HG03342 (cell line): ENCODE measurements at regions not wholly inside any gene's neighbourhood (a gene's known extent, or its start where the extent isn't known, plus 50 kb on each side); places are given as distances from the start of the nearest gene placed in this dataset.
"Not testable (repeated sequence)": the region's sequence is repeated elsewhere in the genome, so short reads cannot be mapped to it uniquely, and the experiment has no call there.

Experiments used
- ATAC-seq: cut with Tn5 transposase; IDR thresholded peaks from one replicate; pipeline ENCODE4 v1.9.1; 2021; ENCODE audit warnings: mild to moderate bottlenecking, moderate library complexity; ENCODE audit not compliant: unreplicated experiment

DNA sequence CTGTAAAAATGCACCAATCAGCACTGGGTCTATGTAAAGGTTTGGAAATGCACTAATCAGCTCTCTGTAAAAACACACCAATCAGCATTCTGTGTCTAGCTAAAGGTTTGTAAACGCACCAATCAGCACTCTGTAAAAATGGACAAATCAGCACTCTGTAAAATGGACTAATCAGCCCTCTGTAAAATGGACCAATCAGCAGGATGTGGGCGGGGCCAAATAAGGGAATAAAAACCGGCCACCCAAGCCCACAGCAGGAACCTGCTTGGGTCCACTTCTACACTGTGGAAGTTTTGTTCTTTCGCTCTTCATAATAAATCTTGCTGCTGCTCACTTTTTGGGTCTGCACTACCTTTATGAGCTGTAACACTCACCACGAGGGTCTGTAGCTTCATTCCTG is 101.0 kb downstream of the SMC2 start:
- not testable (repeated sequence) for ATAC-seq

DNA sequence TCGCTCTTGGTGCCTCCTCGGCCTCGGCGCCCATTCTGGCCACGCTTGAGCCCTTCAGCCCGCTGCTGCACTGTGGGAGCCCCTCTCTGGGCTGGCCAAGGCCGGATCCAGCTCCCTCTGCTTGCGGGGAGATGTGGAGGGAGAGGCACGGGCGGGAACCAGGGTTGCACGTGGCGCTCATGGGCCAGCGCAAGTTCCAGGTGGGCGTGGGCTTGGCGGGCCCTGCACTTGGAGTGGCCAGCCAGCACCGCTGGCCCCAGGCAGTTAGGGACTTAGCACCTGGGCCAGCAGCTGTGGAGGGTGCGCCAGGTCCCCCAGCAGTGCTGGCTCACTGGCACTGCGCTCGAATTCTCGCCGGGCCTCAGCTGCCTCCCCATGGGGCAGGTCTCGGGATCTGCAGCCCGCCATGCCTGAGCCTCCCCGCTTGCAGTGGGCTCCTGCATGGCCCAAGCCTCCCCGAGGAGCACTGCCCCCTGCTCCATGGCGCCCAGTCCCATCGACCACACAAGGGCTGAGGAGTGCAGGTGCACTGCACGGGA is 106.4 kb downstream of the SMC2 start:
- no peak for ATAC-seq

DNA sequence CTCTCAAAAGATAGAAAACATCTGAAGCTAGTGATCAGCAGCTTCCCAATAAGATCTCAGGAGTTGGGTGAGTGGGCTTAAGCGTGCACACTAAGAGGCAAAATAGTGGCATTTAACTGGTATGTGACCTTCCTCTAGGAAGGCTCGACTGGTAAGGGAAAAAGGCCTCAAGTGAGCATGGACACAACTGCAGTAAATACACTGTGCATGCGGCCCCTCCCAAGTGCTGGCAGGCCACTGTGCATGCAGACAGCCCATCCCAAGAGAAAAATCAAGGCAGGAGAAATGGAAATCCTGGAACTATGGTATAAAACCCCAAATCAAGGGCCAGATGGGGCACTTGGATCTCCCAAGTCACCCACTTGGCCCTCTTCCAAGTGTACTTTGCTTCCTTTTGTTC is 112.7 kb downstream of the SMC2 start:
- ATAC-seq = no peak

DNA sequence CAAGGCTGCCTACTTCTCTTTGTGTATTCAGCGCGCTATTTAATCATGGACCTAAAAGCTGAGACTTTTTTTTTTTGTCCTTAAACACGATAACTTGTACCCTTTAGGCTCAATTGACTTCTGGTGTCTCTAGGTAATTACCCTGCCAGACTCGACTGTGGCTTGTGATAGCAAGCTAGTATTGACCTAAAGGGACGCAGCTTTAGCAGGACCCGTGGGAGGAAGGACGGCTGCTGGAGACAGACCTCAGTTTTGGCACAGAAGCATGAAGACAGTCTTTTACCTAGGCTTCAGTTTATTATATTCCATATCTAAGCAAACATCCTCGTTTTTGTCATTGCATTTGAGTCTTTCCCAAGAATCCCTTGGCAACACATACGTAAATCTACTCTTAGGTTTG is 115.3 kb downstream of the SMC2 start:
- ATAC-seq = no peak

DNA sequence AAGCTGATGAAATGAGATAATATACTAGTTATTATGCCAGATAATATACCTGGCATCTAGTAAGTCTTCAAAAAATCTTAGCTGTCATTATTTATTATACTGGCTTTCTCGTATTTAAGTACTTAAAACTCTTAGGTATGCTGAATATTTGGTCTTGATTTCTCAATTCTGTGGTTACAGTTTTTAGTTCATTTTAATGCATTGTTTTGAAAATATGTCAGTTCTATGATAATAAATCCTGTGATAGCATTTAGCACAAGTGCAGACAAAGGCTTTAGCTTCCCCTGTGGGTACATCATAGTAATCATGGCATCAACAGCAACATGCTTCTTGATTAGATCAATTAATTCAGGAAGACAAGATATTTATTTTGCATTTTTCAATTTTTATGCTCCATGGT is 133.0 kb downstream of the SMC2 start:
- no peak for ATAC-seq

DNA sequence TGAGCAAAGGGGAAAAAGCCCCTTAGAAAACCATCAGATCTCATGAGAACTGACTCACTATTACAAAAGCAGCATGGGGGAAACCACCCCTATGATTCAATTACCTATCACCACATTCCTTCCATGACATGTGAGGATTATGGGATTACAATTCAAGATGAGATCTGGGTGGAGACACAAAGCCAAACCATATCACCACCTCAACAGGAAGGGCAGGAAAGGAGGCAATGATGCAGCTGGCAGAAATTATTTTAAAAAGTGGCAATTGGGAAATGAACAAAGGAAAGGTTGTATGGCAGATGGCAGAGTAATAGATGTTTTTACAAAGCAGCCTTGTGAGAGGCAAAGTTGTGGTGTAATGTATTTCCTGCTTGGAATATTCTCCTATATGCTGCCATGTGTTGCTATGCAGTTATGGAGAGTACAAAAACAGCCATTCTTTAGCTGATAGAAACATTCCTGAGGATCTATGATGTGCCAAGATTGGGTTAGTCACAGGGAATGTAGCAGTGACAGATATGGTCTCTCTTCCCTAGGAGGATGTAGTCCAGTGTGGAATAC is 138.8 kb downstream of the SMC2 start:
- ATAC-seq = no peak

DNA sequence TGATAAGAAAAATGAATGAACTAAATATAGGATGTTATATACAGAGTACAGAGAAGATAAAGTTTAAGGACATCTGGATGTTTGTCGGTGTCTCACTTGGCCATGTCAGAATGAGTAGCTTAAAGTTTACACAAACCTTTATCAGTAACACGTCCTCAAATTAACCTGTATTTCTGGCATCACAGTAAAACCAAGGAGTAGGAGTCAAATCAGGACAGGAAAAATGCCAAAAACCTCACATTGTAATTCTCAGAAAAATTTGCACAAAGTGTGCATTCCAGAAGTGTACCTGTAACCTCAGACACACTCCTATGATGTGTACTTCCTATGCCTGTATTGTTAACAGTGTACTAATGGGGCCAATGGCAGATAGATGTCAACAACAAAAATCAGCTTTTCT is 139.3 kb downstream of the SMC2 start:
- no peak for ATAC-seq

DNA sequence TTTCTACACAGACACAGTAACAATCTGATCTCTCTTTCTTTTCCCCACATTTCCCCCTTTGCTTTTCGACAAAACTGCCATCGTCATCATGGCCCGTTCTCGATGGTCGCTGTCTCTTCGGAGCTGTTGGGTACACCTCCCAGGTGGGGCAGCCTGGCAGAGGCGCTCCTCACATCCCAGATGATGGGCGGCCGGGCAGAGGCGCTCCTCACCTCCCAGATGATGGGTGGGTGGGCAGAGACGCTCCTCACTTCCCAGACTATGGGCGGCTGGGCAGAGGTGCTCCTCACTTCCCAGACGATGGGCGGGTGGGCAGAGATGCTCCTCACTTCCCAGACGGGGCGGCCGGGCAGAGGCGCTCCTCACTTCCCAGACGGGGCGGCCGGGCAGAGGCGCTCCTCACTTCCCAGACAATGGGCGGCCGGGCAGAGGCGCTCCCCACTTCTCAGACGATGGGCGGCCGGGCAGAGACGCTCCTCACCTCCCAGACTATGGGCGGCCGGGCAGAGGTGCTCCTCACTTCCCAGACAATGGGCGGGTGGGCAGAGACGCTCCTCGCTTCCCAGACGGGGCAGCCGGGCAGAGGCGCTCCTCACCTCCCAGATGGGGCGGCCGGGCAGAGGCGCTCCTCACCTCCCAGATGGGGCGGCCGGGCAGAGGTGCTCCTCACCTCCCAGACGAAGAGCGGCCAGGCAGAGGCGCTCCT is 140.7 kb downstream of the SMC2 start:
- not testable (repeated sequence) for ATAC-seq

DNA sequence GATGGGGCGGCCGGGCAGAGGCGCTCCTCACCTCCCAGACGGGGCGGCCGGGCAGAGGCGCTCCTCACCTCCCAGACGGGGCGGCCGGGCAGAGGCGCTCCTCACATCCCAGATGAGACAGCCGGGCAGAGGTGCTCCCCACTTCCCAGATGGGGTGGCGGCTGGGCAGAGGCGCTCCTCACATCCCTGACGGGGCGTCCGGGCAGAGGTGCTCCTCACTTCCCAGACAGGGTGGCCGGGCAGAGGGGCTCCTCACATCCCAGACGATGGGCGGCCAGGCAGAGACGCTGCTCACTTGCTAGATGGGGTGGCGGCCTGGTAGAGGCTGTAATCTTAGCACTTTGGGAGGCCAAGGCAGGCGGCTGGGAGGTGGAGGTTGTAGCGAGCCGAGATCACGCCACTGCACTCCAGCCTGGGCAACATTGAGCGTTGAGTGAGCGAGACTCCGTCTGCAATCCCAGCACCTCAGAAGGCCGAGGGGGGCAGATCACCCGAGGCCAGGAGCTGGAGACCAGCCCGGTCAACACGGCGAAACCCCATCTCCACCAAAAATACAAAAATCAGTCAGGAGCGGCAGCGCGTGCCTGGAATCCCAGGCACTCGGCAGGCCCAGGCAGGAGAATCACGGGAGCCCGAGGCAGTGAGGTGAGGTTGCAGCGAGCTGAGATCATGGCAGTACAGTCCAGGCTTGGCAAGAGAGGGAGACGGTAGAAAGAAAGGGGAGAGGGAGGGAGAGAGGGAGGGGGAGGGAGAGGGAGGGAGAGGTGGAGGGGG is 141.4 kb downstream of the SMC2 start:
- not testable (repeated sequence) for ATAC-seq

DNA sequence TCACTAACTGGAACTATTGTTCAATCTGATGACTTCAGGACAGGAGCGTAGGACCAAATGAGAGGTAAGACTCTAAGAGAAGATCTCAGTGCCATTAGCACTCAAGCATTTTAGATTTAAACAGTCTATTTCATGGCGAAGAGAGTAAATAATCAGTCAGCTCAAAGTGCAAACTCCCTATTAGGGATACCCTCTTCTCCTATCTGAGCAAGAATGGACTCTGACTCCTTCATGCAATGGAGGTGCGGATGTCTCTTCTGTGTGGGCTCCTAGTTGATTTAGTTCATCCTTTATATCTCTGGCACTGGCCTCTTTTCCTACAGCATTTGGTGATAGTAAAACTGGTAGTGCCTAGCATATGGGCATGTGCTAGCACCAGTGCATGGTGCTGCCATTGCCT is 144.6 kb downstream of the SMC2 start:
- no peak for ATAC-seq

DNA sequence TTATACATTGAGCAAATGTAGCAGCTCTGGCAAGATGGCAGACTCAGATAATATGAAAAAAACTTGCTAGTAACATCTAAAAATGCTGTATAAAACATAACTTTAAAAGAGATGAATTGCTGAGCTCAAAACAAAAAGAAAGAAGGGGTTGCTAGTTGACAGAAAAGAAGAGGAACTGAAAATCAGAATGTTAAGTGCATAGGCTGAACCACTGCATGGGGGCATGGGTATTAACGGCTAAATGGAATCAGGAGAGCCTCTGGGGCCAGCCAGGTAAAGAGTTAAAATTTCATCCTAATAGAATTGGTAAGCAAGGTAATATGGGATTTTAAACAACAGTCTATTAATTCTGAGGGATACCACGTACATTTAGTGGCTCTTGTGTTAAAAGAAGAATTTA is 146.8 kb downstream of the SMC2 start:
- no peak for ATAC-seq

DNA sequence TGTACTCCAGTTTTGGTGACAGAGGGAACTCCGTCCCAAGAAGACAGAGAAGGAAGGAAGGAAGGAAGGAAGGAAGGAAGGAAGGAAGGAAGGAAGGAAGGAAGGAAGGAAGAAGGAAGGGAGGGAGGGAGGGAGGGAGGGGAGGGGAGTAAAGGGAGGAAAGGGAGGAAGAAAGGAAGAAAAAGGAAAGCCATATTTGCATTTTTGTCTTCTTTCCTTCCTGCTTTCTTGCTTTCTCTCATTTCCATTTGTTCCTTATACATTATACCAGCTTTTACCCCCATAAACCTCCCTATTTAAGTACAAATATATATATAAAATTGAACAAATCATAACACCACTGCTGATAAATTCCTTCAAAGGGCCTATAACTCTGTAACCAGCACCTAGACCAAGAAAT is 151.8 kb downstream of the SMC2 start:
- no peak for ATAC-seq

DNA sequence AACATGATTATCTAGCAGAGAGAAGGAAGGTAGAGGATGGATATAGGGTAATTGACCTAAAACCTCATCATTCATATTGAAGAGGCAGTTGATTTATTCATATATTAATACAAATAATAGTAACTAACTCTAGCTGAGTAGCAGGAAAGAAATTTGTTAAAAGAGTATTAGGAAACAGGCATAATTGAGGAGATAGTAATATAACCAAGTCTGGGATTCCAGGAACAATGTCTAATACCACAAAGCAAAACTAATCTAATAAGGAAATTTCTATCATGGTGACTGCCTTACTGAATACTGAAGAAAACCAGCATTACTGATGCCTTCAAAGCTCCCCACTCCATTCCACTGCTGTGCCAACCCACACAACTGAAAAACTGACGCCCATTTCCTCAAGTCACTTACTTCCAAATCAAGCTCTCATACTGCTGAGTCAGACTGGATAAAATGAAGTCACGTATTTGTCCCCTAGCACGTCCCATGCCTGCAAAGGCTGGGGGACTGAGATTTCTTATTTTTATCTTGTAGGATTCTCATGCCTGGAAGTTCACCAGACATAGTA is 153.9 kb downstream of the SMC2 start:
- ATAC-seq = no peak

DNA sequence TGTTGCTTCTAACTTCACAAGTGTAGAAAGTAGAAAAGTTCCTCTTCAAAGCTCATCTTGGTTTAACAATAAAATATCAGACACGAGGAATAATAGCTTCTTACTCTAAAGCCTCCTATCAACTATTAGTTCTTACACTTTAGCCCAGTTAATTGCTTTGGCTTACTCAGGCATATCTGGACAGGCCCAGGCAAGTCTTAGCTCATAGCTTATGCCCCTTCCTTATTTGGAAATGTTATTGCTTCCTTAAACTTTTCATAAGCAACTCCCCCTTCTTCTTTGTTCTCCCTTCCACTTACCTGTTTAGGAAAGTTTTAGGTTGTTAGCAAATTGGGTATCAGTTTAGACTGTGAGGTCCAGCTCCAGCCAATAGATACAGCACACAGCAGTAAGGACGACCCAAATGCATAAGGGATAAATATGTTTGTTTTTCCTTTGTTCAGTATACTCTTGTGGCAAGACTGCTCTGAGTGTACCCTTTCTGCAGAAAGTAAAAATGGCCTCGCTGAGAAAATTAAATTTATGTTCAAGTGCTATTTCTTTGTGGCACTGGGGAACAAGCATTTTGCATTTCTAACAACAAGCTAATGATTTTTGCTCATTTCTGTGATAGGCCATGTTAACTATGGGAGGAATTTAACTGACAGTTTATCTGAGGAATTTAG is 162.1 kb downstream of the SMC2 start:
- peak; percentile 23 for ATAC-seq

DNA sequence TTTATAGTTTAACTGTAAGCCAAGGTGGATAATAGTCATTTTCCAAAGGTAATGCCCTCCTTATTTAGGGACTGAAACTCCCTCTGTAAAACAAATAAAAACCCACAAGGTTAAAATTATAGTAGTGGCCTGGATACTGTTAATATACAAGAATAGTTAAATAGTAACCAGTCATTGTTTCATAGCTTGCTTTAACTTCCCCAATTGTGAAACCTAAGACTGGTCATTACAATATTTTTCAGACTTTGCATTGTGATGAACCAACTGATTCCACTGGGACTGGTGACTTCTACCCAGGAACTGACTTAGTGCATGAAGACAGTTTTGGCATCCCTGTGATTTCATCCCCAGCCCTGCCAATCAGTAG is 162.6 kb downstream of the SMC2 start:
- peak; percentile 47 for ATAC-seq

DNA sequence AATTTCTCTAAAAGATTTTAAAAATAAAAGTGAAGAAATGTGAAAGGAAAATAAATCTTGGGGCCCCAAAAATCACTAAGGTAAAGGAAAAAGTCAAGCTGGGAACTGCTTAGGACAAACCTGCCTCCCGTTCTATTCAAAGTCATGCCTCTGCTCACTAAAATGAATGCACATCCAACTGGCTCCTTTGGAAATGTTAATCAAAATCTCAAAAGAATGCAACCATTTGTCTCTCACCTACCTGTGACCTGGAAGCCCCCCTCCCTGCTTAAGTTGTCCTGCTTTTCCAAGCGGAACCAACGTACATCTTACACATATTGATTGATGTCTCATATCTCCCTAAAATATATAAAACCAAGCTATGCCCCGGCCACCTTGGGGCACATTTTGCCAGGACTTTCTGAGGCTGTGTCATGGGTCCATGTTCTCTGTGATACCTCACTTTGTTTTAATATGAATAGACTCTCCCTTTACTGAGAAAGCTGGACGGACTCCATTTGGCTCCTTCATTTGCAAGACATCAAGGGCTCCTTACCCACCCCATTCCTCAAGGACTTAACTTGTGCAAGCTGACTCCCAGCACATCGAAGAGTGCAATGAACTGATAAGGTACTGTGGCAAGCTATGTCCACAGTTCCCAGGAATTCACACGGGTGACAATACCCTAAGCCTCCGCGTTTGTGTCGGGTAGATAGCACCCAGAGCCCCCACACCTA is 164.3 kb downstream of the SMC2 start:
- no peak for ATAC-seq

DNA sequence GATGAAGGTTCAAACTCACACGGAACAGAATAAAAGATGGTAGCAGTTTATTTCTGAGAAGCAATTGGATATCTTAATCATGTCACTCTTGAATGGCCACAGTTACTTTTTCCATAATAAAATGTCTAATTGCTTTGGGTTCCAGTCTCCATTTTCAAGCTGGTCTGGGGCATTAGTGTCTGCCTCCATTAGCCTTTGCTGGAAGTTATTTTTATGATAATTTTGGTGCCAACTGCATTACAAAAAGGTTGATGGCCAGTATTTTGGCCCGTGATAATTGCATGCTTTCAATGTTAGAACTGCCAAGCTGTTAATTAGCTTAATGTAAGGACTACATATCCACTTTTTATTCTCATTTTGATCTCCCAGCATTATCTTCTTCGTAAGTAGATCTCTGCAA is 165.9 kb downstream of the SMC2 start:
- ATAC-seq = no peak

DNA sequence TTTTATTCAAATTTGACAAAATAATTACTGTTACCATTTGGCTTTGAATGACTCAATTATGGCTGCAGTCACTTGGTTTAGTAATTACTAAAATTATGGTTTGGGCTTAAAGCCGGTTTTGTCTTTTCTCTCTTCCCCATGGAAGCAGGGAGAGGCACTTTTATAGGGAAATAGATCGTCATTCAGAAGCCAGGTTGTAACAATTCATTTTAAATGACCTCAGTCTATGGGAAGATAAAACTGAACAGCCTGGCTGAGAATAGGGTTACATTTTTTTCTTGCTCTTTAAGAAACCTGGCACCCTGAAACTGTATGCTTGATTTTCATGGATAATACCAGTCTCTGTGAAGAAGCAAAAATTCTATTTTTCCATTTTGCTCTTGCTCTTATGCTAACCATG is 169.8 kb downstream of the SMC2 start:
- no peak for ATAC-seq

DNA sequence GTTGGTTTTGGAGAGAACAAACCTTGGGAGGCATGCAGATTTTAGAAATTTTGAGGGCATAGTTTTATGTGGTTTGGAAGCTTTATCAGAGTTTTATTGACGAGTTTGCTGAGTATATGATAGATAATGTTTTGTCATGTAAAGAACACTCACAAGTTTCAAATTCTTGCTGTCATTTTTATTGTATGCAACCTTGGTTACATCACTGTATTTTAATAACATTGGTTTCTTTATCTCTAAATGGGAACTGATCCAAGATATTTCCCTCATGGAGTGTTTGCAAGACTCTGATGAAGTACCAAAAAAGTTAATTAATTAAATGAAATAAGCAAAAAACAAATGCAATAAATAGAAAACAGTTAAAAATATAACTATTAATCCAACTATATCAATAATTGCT is 170.3 kb downstream of the SMC2 start:
- ATAC-seq = no peak

DNA sequence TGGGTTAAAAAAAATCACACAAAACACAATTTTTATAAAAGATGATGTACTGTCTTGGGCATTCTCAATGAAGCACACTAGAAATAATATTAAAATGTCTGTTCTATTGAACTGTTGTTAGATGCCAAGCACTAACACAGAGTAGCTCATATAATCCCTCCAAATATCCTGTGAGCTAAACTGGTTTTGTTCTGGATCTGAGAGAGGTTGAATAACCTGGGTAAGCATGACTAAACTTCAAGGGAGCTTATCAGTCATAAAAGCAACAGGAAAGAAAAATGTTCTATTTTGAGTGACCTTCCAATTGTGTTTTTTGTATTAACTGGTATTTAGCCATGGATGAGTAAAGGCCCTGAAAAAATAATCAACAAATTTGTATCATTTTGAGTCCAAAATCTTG is 175.3 kb downstream of the SMC2 start:
- no peak for ATAC-seq
